ENCODE measurements at regions not wholly inside any gene's neighbourhood (a gene's known extent, or its start where the extent isn't known, plus 50 kb on each side); places are given as distances from the start of the nearest gene placed in this dataset.
"Not testable (repeated sequence)": the region's sequence is repeated elsewhere in the genome, so short reads cannot be mapped to it uniquely, and the experiment has no call there.

DNA sequence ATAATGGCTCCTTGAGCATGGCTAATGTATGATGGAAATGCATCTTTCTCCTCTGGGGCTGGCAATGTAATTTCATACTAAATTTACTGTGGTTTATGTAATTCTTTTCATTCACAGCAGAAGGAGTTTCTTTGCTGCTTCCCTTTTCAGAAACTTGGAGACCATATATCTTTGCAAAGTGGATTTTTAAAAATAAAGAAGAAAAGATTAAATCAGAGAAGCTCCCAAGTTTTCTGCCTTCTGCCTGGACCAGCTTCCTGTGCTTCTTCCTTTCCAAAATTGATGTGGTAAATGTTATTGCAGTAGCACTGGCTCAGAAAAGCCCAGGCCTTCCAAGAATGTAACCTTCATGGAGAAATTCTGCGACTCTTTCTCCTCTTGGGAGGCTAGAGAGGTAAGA, 300.1 kb upstream of the NCAM1 start:
- no peak for DNase-seq

DNA sequence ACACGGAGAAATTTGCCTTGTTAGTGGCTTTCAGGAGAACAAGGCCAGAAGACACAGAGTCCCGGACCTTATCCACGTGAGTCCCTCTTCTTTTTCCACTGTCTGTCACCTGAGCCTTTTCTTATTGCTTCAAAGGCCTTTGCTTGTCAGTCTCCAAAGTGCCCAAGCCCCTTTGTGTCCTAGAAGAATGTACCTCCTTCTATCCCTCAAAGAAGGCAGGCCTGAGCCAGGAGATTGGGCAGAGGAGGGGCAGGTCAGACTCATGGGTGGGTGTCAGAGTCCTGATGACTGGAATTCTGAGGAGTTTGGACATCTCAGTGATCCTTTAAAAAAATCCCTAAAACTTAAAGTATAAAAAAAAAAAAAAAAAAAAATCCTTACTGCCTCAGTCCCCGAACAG, 299.6 kb upstream of the NCAM1 start:
- no peak for DNase-seq

DNA sequence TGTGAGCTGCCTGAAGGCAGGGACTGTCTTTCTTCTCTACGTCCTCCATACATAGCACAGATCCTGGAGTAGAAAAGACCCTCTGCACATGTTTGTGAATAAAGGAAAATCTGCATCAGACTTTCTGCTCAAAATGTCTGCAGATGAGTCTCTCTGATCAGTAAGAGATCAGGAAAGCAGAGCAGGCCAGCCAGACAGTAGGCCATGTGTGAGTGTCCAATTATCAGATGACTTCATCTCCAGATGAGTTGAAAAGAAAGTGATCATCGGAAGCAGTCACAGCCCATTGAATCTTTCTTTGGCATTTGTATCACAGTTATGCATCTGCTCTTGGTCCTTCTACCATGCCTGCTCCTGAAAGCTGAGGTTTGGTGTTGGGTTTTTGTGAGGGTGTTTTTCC, 298.7 kb upstream of the NCAM1 start:
- no peak for DNase-seq

DNA sequence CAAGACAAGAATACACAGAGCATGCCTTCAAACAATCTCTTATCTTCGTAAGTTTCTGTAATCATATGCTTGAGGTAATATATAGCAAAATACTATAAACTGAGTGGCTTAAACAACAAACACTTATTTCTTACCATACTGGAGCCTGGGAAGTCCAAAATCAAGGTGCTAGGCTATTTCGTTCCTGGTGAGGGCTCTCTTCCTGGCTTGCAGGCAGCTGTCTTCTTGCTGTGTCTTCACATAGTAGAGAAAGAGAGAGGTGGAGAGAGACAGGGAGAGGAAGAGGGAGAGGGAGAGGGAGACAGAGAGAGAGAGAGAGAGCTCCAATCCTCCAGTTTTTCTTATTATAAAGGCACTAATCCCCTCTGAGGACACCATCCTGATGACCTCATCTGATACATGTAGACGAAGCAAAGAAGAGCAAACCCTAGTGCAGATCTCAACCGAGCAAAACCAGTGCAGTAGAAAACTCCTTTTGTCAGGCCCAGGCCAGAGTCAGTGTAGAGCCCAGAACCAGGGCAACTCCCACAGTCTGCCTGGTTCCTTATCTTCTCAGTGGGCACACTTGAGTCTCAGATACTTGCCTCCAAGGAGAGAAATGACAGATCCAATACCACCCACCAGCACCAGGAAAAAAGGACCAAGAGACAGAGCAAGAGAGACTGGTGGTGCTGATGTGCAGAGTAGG, 297.1 kb upstream of the NCAM1 start:
- DNase-seq = no peak

DNA sequence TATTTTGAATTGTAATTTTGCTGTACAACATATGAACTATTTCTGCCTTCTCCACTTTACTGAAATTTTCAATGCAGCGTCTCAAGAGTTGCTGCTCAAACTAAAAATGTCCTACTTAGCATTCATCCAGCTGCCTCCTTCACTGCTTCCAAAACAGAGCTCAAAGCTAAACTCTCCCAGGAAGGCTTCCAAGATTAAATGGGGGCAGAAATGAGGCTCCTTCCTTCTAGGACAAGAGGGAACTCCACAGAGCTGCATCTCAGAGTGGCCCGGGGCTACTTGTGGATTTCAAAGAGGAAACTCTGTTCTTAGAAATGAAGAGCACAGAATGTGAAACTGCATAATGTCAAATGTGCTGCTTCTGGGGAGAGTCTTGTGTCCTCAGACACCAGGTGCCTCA, 295.9 kb upstream of the NCAM1 start:
- no peak for DNase-seq

DNA sequence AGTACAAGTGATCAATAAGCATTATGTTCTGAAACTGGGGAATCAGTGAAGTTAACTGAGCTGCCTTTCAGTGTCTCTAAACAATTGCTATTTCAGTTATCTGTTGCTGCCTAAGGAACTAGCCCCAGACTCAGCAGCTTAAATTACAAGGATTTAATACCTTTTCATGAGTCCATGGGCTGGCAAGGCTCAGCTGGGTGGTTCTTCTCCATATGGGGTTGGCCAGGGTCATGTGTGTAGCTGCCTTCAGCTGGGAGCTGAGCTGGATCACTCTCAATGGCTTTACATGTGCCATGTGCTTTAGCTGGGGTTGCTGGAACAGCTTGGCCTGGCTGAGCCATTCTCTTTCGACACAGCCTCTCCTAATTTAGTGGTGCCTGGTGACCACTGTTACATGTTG, 295.0 kb upstream of the NCAM1 start:
- DNase-seq = no peak

DNA sequence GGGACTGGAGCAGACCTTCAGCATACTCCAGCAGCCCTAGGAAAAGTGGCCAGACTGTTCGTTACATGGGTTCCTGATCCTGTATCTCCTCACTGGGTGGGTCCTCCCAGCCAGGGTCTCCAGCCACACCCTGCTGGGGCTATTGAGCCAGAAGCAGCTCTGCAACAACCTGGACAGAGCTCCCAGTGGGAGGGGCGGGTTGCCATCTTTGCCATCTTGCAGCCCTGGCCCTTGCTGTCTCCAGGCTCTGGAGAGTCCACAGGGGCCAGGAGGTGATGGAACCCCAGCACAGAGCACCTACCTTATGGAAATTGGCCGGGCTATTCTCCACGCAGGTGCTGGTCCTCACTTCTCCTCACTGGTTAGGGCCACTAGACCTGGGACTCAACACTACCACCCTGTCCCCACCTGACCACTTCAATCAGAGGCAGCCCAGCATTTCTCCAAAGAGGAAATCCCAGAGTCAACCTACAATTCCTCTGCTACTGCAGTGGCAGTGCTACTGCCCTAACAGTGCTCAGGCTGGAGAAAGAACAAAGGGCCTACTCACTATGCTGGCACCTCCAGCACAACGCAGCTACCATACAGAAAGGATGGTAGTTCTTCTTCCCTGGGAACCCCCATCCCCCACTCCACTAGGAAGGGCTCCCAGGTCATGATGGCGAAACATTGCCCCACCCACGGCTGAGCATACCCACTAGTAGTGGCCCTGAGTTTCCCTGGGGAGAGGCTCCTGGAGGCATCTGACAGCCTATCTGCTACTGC, 290.2 kb upstream of the NCAM1 start:
- no peak for DNase-seq

DNA sequence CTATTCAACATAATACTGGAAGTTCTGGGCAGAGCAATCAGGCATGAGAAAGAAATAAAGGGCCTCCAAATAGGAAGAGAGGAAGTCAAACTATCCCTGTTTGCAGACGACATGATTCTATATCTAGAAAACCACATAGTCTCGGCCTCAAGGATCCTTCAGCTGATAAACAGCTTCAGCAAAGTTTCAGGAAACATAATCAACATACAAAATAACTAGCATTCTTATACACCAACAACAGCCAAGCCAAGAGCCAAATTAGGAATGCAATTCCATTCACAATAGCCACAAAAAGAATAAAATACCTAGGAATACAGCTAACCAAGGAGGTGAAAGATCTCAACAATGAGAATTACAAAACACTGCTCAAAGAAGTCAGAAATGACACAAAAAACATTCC, 287.8 kb upstream of the NCAM1 start:
- DNase-seq = not testable (repeated sequence)

DNA sequence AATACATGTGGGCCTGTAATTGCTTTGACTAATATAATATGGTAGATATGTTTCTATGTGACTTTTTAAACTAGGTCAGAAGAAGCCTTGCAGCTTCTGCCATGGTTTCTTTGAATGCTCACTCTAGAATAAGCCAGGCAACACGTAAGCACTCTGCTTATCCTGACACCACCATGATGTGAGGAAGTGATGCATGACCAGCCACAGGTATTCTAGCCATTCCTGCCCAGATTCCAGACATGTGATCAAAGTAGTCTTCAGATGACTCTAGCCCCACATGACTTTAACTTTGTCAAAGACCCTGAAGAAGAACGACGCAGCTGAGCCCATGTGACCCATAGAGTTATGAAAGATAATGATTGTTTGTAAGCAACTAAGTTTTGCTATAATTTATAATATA, 276.1 kb upstream of the NCAM1 start:
- DNase-seq = no peak

DNA sequence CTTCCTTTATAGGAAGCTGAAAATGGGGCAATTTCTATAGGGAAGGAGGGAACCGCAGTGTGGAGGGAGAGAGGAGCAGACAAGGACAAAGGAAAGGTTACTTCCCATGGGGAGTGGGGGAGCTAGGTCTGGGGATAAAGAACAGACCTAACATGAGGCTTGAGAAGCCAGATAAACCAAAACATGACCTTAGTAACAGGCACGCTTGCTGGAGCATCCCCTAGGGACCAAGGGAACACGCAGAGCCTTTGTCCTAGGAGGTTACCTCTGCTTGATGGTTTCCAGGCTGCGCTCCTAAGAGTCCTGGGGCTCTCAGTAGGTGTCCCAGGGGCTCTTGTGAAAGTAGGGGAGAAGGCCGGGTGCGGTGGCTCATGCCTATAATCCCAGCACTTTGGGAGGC, 271.4 kb upstream of the NCAM1 start:
- DNase-seq = no peak

DNA sequence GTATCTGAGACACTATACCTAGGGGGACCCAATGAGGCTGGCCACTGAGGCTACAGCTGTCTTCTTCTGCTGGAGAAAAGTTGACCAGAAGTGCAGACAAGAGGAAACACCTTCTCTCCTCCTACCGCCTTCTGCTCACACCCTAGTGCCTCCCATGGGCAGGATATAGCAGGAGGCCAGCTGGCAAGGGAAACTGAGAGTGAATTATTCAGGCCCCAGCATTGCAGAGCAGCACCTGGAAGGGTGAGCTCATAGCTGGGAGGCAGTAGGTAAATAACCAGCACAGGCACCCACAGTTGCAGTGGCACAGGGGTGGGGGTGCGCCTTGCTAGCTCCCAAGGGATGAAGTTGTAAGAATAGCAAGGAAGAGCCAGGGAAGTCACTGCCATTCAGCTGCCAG, 267.4 kb upstream of the NCAM1 start:
- no peak for DNase-seq

DNA sequence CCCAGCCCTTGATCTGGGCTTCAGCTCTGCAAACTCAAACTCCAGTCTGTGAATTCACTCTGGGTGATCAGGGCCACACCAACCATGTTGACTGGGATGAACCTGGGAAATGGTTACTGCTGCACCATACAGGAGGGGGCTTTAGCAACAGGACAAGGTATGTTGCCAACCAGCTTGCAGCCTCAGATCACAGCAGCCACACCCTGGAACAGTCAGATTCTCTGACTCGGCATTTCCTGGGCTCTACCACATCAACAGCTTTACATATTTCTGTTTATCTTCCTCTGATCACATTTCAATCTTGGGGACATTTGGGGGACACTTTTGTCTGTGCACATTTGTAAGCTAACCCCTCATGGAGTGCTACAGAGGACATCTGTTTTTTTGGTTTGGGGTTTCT, 267.0 kb upstream of the NCAM1 start:
- no peak for DNase-seq

DNA sequence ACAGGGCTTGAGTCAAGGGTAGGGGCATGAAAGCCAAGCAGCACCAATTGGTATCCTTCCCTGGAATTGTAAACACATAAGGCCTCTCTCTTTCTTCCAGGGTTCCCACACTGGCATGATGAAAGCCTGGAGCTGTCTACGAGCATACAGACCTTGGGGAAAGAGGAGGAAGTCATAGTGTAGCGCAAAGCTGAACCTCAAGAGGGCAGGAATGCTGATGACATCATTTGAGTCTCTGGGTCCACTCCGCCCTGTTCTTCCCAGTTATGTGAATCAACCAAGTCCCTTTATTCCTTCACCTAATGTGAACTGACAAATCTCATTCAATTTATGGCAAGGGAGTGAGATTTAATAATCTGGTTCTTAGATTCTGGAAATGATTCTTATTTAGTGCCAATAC, 266.4 kb upstream of the NCAM1 start:
- DNase-seq = no peak

DNA sequence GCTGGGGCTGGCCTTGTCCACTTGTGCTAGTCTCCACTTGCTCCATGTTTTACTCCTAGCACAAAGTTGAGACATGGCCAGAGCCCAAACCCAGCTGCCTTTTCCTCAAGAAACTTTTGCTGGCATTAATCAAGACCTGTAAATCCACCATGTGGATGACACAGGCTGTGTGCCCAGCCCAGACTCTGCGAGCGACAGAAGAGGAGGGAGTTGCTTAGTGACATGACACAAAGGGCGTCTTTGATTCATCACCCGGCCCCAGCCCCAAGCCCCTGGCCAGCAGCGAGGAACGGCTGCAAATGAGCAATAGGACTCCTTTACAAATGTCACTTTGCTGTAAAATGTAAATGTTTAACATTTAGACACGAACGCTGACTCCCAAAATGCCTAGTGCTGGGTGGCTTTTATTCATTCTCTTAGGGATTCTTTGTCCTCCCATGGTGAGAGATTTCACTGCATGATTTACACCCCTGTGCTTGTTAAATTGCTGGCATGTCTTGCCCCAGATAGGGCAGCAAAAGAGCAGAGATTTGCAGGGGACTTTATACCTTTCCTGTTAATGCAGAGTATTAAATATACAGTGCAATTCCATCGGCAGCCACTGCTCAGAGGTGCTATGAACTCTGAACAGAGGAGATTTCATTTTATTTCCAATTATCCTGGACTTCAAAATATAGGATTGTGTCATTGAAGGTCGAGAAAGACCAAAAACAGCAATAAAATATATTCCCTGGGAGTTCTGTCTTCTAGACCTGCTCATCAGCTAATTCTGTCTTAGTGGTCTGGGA, 263.6 kb upstream of the NCAM1 start:
- DNase-seq = no peak

DNA sequence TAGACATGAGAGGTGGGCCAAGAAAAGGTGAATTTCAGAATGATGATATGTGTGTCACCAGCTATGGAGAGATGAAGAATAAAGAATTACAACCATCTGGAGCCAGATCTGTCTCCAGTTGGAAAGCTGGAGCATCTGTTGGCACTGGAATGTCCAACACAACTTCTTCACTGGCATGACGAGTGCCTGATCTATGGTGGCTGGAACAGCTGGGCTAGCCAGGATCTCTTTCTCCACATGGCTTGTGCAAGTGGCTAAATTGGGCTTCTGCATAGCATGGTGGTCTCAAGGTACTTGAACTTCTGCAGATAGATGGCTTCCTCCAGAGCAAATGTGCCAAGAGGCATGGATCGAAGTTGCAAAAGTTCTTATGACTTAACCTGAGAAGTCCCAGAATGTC, 256.1 kb upstream of the NCAM1 start:
- no peak for DNase-seq

DNA sequence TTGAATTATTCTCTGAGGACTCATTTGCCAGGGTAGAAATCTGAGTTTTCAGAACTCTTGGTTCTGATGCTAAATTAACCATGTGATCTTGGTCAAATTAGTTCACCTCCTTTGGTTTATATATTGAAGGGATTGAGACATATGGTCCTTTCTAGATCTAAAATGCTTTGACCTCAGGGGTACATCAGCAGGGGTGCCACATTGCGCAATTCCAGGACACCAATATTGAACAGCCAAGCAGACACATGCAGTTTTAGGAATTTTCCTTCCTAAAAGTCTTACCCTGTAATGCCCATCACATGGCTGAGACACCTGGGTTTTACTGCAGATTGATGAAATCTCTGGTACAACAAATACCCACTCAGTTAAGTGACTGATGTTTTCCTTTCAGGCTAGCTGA, 254.4 kb upstream of the NCAM1 start:
- no peak for DNase-seq

DNA sequence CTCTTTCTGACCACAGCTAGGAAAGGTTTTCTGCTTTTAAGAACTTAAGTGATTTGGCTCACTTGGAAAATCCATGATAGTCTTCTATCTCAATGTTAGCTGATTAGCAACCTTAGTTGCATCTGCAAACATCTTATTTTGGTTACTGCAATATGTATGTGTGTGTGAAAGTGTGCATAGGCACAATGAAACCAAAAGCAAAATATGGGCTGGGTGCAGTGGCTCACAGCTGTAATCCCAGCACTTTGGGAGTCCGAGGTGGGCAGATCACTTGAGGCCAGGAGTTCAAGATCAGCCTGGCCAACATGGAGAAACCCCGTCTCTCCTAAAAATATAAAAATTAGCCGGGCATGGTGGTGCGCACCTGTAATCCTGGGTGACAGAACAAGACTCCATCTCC, 246.9 kb upstream of the NCAM1 start:
- DNase-seq = not testable (repeated sequence)

DNA sequence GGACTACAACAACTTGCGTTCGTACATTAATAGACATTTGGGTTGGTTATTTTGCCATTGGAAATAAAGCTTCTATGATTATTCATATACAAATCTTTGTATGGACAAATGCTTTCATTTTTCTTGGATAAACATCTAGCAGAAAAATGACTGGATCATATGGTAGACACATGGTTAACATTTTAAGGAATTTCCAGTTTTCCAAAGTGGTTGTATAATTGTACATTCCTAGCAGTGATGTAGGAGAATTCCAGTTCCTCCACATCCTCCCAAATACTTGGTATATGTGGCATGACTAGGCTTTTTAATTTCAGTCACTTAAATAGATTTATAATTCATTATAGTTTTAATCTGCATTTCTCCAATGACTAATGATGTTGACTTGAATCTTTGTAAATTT, 246.2 kb upstream of the NCAM1 start:
- DNase-seq = no peak

DNA sequence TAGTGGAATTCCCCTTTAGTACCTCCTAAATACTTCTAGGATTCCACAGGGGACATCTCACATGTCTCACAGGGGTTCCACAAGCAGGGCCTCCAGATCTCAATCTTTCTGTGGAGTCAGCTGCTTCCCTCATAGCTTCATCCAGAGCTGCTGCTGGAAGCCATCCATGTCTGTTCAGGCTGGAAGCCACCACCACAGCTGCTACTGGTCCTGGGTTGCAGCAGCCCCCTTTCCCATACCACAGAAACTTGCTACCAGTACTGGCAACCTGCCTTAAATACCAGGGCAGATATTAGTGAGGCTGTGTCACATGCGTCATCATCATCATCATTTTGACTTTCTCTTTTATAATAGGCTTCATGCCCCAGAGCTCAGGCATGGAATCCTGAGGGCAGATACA, 242.7 kb upstream of the NCAM1 start:
- no peak for DNase-seq

DNA sequence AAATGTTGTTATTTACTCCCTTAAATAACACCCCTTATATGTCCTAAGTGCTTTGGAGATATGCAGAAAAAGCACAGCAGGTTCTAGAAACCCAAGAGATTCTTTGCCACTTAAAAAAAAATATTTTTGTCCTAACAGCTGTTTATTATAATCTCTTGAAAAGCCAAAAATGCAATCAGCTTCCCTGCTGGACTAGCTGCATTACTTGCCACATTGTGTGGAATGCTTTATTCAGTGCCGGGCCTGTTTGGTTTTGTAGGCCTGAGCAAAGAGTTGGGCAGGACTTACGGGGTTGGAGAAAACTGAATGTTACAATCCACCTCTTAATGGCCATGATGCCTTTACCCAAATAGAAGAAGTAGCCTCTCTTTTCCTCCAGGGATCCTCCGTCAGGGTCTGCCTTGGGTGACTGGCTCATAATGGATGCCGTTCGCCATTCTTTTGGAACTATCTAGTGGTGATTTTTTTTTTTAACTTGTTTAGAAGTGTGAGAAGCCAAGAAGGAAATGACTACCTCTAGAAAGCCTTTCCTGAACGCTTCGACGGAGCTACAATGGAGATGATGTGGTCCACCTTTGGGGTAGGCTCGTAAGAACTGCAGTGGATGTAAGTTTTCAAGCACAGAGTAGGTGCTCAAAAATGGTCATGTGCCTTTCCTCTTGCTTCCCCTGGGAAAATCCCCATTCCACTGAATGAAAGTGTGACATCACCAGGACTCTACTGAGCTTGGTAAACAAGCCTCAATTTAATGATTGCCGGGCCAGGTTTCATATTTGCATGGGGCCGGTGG, 241.3 kb upstream of the NCAM1 start:
- DNase-seq = no peak

DNA sequence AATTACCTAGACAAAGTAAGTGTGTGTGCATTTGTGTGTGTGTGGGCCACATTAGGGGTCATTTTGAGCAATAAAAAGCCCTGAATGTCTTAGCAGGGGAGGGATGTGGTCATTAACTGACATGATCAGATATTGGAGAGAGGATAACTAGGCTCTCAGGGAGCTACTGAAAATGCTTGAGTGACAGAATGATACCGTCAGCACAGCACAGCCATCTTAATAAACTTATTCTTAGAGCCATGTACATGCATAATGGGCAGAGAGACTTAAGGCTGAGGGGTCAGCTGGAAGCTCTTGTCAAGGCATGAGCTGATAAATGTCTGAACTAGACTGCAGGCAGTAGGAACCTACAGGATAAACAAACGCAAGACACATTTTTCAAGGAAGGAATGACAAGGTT, 239.1 kb upstream of the NCAM1 start:
- DNase-seq = no peak

DNA sequence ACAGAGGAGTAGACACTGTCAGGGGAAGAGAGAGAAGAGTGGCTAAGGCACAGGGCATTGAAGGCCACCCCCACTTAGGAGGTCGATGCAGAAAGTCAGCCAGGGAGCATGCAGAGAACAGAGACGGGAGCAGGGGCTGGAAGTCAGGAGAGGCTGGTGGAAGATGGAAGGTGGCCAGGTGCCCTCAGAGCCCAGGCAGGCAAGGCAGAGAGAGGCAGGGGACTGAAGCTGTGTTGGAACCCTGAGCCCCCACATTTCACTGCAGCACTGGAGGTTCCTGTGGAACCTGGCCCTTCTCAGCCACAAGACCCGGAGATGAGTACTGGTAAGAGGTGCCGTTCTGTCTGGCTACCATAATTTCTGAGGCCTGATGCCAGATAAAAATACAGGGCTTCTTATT, 238.3 kb upstream of the NCAM1 start:
- no peak for DNase-seq
